Posterior cingulate gyrus (tissue), 11 donors: ENCODE measurements at regions not wholly inside any gene's neighbourhood (a gene's known extent, or its start where the extent isn't known, plus 50 kb on each side); places are given as distances from the start of the nearest gene placed in this dataset.

Source experiments
- DNase-seq, 10 donors: peaks; one replicate each; pipeline versions ENCODE4 v3.0.0 to v3.0.0-alpha.2; 2020 to 2021; ENCODE audit warnings: mixed read lengths in 3 of 10
- intact Hi-C: fragments of 100-400 bp; cut with DNase I; formaldehyde crosslinking; loops from one replicate; pipeline ENCODE4 v1.15.1; 2023

- DNase-seq = no peak
- intact Hi-C loops = no loop called here
Measured at GRCh38 chr7:72524037-72524436, 111.9 kb upstream of the CALN1 start.

- DNase-seq = no peak
- intact Hi-C loops = no loop called here
Measured at GRCh38 chr7:72504061-72504706, 92.0 kb upstream of the CALN1 start.

DNA sequence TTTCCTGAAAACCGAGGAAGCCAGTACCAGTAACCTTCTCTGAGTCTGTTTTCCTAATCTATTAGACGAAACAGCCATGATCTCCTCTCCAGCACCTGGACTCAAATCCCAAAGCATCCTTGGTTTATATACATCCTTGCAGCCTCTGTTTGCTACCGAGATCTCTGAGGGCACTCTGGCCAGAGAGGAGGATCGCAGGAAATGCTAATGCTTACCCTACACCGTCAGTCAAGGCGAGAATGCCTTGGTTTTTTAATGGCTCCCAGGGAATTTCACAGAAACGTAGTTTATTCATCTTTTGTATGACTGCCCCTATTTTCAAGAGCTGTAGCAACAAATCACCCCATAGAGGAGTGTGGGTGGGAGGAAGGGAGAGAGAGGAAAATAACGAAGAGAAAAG, 91.5 kb upstream of the CALN1 start:
- DNase-seq = no peak
- intact Hi-C loops = no loop called here

DNA sequence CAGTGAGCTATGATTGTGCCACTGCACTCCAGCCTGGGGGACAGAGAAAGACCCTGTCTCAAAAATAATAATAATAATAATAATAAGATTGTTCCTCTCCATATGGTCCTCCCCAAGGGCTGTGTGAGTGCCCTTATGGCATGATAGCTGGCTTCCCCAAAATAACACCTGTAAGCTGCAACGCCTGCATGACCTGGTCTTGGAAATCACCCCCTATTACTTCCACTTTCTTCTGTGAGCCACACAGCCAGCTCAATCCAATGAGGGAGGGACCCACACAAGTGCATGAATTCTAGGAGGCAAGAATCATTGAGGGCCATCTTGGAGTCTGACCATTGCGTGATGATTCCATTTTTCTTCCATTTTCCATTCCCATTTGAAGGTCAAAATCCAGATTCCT, 82.7 kb upstream of the CALN1 start:
- DNase-seq = no peak
- intact Hi-C loops = loop anchor here (2.0 to 5.0 kb wide), 2 partner anchors 158 to 742 kb away; no protein-coding TSS in a partner anchor

GRCh38 chr7:72493850-72494661, 81.9 kb upstream of the CALN1 start:
- peak in 9 of 10 donors; percentile 37 to 93 (median 79) for DNase-seq
- intact Hi-C loops = loop anchor here (2.0 to 5.0 kb wide), 2 partner anchors 157 to 741 kb away; no protein-coding TSS in a partner anchor

DNA sequence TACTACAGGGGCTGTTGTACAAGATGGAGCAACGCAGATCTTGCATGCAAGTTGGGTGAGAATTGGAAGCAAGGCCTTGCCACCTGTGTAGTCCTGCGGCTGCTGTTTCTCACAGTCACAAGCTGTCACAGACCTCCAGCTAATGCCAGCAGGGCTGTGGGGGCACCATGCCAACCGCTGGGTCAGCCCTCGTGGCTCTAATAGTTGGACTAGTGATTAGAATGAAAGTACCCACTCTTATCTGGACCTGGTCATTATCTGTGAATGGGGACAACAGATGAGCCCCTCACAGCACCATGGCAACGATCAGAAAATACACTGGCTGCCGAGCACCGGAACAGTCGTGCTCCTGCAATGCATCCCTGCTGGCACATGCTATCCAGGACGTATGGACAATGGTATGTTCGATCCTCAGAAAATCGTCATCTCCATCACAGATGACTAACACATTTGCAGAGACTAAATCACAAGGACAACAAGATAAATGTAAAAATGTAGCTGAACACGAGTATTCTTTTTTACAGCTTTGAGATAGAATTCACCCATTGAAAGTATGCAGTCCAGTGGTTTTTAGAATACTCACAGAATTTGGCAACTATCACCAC, 80.4 kb upstream of the CALN1 start:
- intact Hi-C loops = loop anchor here (5.0 kb wide), 1 partner anchor 155 kb away; no protein-coding TSS in a partner anchor
- peak in 5 of 10 donors; percentile 20 to 78 (median 26) for DNase-seq

DNA sequence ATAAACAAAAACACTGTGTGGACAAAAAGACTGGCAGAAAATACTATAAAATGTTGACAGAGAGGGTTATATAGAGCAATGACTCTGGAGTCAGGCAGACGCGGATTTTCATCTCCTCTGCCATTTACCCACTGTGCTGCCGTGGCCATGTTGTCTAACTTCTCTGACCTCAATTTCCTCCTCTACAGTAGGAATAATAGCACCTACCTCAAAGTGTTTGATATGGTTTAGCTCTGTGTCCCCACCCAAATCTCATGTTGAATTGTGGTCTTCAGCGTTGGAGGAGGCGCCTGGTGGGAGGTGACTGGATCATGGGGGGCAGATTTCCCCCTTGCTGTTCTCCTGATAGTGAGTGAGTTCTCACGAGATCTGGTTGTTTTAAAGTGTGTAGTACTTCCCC, 78.2 kb upstream of the CALN1 start:
- intact Hi-C loops = loop anchor here (5.0 kb wide), 1 partner anchor 153 kb away; no protein-coding TSS in a partner anchor
- no peak for DNase-seq

- intact Hi-C loops = no loop called here
Measured at GRCh38 chr7:72481934-72482333, 69.8 kb upstream of the CALN1 start.

GRCh38 chr7:72476608-72477305, 64.6 kb upstream of the CALN1 start:
- intact Hi-C loops = no loop called here
- DNase-seq = no peak

More at GRCh38 chr7:72481934-72482333, 69.8 kb upstream of the CALN1 start:
- DNase-seq = no peak

GRCh38 chr7:72467237-72467636, 55.1 kb upstream of the CALN1 start:
- intact Hi-C loops = no loop called here
- no peak for DNase-seq

DNA sequence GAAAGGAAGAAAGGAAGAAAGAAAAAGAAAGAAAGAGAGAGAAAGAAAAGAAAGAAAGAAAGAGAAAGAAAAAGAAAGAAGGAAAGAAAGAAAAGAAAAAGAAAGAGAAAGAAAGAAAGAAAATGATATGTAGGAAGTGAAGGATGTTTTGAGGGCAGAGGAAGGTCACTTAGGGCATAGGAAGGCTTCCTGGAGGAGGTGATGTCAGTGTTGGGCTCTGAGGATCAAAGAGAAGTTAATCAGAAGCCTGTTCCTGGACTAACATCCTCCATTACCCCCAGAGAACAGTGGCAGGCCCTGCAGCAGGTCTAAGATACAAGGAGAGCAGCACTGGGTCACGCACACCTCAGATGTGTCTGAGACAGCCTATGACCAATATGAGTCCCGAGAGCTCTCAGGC, 54.7 kb upstream of the CALN1 start:
- no peak for DNase-seq
- intact Hi-C loops = no loop called here

DNA sequence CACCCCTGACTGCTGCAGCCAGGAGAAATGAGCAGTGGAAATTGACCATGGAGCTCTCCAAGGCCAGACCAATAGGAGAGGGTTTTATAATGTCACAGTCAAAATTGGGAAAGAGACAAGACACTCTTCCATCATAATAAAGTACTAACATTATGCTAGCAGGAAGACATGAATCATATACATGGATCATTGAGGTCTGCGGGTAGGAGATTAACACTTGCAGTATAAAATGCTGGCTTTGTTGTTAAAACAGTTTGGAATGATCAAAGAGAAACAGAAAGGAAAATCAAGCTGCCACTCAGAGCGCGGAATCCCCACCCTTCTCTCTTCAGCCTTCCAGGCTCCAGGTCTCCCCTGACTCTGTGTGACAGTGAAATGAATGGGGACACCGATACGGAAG, 53.4 kb upstream of the CALN1 start:
- intact Hi-C loops = no loop called here
- DNase-seq = peak in 1 of 10 donors; percentile 14

GRCh38 chr7:72462311-72462710, 50.2 kb upstream of the CALN1 start:
- intact Hi-C loops = no loop called here
- DNase-seq = peak in 1 of 10 donors; percentile 63
